ENCODE measurements at regions not wholly inside any gene's neighbourhood (a gene's known extent, or its start where the extent isn't known, plus 50 kb on each side); places are given as distances from the start of the nearest gene placed in this dataset.

DNA sequence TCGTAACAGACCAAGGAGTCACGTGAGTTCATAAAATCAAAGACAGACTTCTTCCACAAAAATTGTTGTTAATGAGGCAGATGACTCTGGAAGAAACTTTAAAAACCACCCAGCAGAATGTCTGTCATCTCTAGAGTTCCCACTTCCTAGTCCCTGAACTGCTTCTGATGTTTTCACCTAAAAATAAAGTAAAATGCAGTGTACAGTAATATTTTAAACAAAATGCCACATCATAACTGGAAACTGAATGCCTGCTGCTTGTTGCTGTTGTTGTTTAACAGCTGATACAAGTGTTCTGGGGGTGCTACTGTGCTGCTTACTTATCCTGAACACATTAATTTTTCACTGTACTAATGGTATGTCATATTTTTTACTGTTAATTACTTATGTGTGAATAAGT lies 577.2 kb downstream of the MTRR start:
- TF ChIP-seq SIN3A (IDR thresholded peaks at IDR 0.05; ENCODE audit: borderline replicate concordance, insufficient read depth, low read length): no peak

GRCh38 chr5:8456846-8457186 lies 587.9 kb downstream of the MTRR start:
- no peak for TF ChIP-seq SIN3A (IDR thresholded peaks at IDR 0.05; ENCODE audit: borderline replicate concordance, insufficient read depth, low read length)
- no peak for TF ChIP-seq FOXP2 (optimal IDR thresholded peaks at IDR 0.05; ENCODE audit: borderline replicate concordance, extremely low read depth, extremely low read length, insufficient read depth)
- TF ChIP-seq TAF1 (IDR thresholded peaks at IDR 0.05; ENCODE audit: borderline replicate concordance, insufficient read depth, low read length): no peak
- TF ChIP-seq, protein P1, sequence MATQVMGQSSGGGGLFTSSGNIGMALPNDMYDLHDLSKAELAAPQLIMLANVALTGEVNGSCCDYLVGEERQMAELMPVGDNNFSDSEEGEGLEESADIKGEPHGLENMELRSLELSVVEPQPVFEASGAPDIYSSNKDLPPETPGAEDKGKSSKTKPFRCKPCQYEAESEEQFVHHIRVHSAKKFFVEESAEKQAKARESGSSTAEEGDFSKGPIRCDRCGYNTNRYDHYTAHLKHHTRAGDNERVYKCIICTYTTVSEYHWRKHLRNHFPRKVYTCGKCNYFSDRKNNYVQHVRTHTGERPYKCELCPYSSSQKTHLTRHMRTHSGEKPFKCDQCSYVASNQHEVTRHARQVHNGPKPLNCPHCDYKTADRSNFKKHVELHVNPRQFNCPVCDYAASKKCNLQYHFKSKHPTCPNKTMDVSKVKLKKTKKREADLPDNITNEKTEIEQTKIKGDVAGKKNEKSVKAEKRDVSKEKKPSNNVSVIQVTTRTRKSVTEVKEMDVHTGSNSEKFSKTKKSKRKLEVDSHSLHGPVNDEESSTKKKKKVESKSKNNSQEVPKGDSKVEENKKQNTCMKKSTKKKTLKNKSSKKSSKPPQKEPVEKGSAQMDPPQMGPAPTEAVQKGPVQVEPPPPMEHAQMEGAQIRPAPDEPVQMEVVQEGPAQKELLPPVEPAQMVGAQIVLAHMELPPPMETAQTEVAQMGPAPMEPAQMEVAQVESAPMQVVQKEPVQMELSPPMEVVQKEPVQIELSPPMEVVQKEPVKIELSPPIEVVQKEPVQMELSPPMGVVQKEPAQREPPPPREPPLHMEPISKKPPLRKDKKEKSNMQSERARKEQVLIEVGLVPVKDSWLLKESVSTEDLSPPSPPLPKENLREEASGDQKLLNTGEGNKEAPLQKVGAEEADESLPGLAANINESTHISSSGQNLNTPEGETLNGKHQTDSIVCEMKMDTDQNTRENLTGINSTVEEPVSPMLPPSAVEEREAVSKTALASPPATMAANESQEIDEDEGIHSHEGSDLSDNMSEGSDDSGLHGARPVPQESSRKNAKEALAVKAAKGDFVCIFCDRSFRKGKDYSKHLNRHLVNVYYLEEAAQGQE (IDR thresholded peaks at IDR 0.05; ENCODE audit: insufficient read depth in 1 of 2, low read depth in 2 of 2, low read length in 2 of 2): no peak
- no peak for TF ChIP-seq POLR2AphosphoS5 (IDR thresholded peaks at IDR 0.05; ENCODE audit: low read depth, low read length)

DNA sequence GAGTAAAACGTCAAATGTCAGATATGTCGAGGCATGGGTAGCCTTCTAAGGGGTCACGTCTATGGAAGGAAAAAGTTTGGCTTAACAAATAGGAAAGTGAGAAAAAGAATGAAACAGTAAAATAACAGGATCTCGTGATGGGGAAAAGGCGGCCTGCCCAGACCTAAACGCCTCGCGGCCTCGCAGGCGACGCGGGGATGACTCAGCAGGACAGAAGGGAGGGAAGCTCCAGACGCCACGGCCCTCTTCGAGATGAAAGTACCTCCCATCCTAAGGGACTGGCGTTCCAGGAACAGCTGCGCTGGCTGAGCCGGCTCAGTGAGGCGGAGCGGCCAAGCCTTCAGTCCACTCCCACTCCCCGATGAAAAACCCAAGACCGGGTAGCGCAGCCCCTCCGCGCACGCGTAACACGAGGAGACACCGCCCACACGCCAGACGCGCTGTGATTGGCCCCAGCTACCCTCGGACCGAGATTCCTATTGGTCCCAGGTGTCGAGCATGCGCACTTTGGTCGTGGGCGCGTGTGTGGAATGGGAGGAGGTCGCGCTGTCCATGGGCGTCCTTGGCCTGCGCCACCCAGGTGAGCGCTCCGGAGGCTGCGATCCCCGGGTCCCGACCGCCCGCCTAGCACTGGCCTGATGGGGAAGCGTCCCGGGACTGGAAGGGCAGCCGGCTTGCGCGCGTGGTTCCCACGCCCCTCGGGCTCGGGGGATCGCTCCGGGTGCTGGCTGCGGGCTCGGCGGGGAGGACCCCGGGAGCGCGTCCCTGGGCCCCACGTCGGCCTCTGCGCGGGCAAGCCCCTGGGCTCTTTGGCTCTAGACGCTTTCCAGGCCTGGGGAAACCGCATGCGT lies 588.5 kb downstream of the MTRR start:
- peak; percentile 69; the same call in 1 of the 2 replicates for TF ChIP-seq TAF1 (IDR thresholded peaks at IDR 0.05; ENCODE audit: borderline replicate concordance, insufficient read depth, low read length)
- TF ChIP-seq SIN3A (IDR thresholded peaks at IDR 0.05; ENCODE audit: borderline replicate concordance, insufficient read depth, low read length): peak; percentile 77; the same call in 1 of the 2 replicates
- TF ChIP-seq, protein P1 (IDR thresholded peaks at IDR 0.05; ENCODE audit: insufficient read depth in 1 of 2, low read depth in 2 of 2, low read length in 2 of 2): no peak; a peak in 1 of 4 replicates
- peak; percentile 70 for TF ChIP-seq POLR2AphosphoS5 (IDR thresholded peaks at IDR 0.05; ENCODE audit: low read depth, low read length)
- TF ChIP-seq FOXP2 (optimal IDR thresholded peaks at IDR 0.05; ENCODE audit: borderline replicate concordance, extremely low read depth, extremely low read length, insufficient read depth): peak; percentile 84

DNA sequence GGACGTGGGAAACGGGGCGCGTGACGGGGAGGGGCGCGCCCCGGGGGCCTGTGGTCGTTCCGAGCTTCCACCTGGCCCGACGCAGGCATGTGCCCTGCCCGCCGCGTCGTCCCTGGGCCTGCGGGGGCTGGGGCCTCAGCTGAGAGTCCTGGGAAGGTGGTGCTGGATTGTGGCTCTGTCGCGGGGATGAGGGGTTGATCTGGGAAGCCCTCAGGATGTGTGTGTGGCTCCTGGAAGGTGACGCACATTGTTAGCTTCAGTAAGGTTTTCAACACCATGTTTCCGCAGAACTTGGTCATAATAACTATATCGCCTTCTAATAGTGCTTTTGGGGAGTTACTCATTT lies 589.1 kb downstream of the MTRR start:
- TF ChIP-seq, protein P1 (IDR thresholded peaks at IDR 0.05; ENCODE audit: insufficient read depth in 1 of 2, low read depth in 2 of 2, low read length in 2 of 2): no peak
- no peak for TF ChIP-seq SIN3A (IDR thresholded peaks at IDR 0.05; ENCODE audit: borderline replicate concordance, insufficient read depth, low read length)
- TF ChIP-seq TAF1 (IDR thresholded peaks at IDR 0.05; ENCODE audit: borderline replicate concordance, insufficient read depth, low read length): no peak
- TF ChIP-seq FOXP2 (optimal IDR thresholded peaks at IDR 0.05; ENCODE audit: borderline replicate concordance, extremely low read depth, extremely low read length, insufficient read depth): no peak
- no peak for TF ChIP-seq POLR2AphosphoS5 (IDR thresholded peaks at IDR 0.05; ENCODE audit: low read depth, low read length)

DNA sequence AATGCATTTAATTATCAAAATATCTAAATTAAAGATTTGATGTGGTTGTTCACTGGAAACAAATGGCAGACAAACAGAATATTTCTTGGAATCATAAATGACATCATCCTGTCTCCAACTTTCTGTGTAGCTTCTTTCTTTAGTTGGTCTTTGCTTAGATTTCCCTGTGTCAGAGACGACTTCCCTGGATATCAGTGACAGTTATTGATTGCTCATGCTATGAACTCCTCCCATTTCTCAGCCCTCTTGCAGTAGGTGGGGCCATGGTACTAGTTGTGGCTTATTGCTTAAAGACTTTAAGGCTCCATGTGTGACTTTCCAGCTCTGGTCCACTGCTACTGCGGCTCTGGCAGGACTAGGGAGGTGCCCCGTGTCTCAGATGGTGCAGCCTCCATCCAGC lies 592.6 kb downstream of the MTRR start:
- TF ChIP-seq TAF1 (IDR thresholded peaks at IDR 0.05; ENCODE audit: borderline replicate concordance, insufficient read depth, low read length): no peak
- no peak for TF ChIP-seq SIN3A (IDR thresholded peaks at IDR 0.05; ENCODE audit: borderline replicate concordance, insufficient read depth, low read length)
- TF ChIP-seq, protein P1 (IDR thresholded peaks at IDR 0.05; ENCODE audit: insufficient read depth in 1 of 2, low read depth in 2 of 2, low read length in 2 of 2): no peak
- TF ChIP-seq POLR2AphosphoS5 (IDR thresholded peaks at IDR 0.05; ENCODE audit: low read depth, low read length): no peak
- no peak for TF ChIP-seq FOXP2 (optimal IDR thresholded peaks at IDR 0.05; ENCODE audit: borderline replicate concordance, extremely low read depth, extremely low read length, insufficient read depth)

Data from PFSK-1 (cell line).